HepG2 (cell line): ENCODE measurements at regions not wholly inside any gene's neighbourhood (a gene's known extent, or its start where the extent isn't known, plus 50 kb on each side); places are given as distances from the start of the nearest gene placed in this dataset.

Experiments used
- ATF3 ChIP-seq: sonication (generic); formaldehyde crosslinking; IDR thresholded peaks from 2 replicates; pipeline ENCODE4 v1.4.0; 2020; ENCODE audit warnings: missing genetic modification reagents
- POLR2A ChIP-seq, 2 experiments: IDR thresholded peaks; 2 replicates each; pipeline ENCODE4 v1.6.1; 2011; ENCODE audit warnings: low read depth in 2 of 2, low read length in 2 of 2, mild to moderate bottlenecking in 1 of 2, moderate library complexity in 1 of 2; ENCODE audit not compliant: insufficient read depth in 1 of 2
- SRSF9 ChIP-seq: fragments of 200-400 bp; formaldehyde crosslinking; IDR thresholded peaks from 2 replicates; pipeline ENCODE4 v1.6.1; 2018; ENCODE audit warnings: borderline replicate concordance, mild to moderate bottlenecking, low read depth, low read length; ENCODE audit not compliant: insufficient read depth, poor library complexity, severe bottlenecking
- STAT5B ChIP-seq: sonication (generic); formaldehyde crosslinking; IDR thresholded peaks from 2 replicates; pipeline ENCODE4 v1.4.0; 2020; ENCODE audit warnings: missing genetic modification reagents
- TCF12 ChIP-seq, 2 experiments: fragments of 450-650 bp in 1 of 2; sonication (generic) in 1 of 2; formaldehyde crosslinking in 1 of 2; IDR thresholded peaks; 2 replicates each; pipeline versions ENCODE4 v1.6.1 to v1.8.0; 2017 to 2022; ENCODE audit warnings: antibody characterized with exemption in 1 of 2, mild to moderate bottlenecking in 1 of 2, missing genetic modification reagents in 1 of 2, moderate library complexity in 1 of 2
- USF2 ChIP-seq, 2 experiments: sonication (generic) in 1 of 2; formaldehyde crosslinking in 1 of 2; IDR thresholded peaks; 2 replicates each; pipeline versions ENCODE4 v1.5.1 to v1.6.1; 2011 to 2020; ENCODE audit warnings: borderline replicate concordance in 1 of 2, low read depth in 1 of 2, low read length in 1 of 2, mild to moderate bottlenecking in 1 of 2, missing genetic modification reagents in 1 of 2, moderate library complexity in 1 of 2
- XBP1 ChIP-seq: sonication (generic); formaldehyde crosslinking; IDR thresholded peaks from 2 replicates; pipeline ENCODE4 v1.5.0; 2020; ENCODE audit warnings: missing genetic modification reagents
- ZBTB20 ChIP-seq: sonication (generic); formaldehyde crosslinking; IDR thresholded peaks from 2 replicates; pipeline ENCODE4 v1.8.1; 2023; ENCODE audit warnings: missing genetic modification reagents, low read depth, mild to moderate bottlenecking, borderline replicate concordance
- ZBTB3 ChIP-seq: sonication (generic); formaldehyde crosslinking; IDR thresholded peaks from 2 replicates; pipeline ENCODE4 v1.4.0; 2020; ENCODE audit warnings: low read depth, mild to moderate bottlenecking, moderate library complexity, missing genetic modification reagents, borderline replicate concordance
- ZFP36 ChIP-seq: fragments of 150-350 bp; IDR thresholded peaks from 2 replicates; pipeline ENCODE4 v1.6.1; 2018; ENCODE audit warnings: borderline replicate concordance, low read length, low read depth; ENCODE audit not compliant: partially characterized antibody
- TF ChIP-seq, protein P1 (sequence below): sonication (generic); formaldehyde crosslinking; IDR thresholded peaks from 2 replicates; pipeline ENCODE4 v1.5.0; 2020; ENCODE audit warnings: mild to moderate bottlenecking, missing genetic modification reagents, moderate library complexity

DNA sequence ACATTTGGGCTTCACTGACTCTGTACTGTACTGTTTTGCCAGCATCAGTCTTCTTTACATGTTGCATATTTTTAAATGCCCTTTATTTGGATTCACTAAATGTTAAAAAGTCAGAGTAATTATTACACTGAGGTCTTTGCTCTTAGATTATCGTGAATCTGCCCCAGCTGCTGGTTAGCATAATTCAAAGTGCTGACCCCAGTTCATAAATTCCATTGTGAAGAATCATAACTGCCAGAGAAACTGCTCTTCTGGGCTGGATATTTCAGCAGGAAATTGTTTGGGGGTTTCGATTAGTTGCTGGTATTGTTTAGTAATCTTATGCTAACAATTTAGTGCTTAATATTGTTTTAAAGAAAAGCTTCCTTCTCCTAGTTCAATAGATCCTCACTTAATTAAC is 682.1 kb upstream of the MAP3K7 start:
- TF ChIP-seq, protein P1, sequence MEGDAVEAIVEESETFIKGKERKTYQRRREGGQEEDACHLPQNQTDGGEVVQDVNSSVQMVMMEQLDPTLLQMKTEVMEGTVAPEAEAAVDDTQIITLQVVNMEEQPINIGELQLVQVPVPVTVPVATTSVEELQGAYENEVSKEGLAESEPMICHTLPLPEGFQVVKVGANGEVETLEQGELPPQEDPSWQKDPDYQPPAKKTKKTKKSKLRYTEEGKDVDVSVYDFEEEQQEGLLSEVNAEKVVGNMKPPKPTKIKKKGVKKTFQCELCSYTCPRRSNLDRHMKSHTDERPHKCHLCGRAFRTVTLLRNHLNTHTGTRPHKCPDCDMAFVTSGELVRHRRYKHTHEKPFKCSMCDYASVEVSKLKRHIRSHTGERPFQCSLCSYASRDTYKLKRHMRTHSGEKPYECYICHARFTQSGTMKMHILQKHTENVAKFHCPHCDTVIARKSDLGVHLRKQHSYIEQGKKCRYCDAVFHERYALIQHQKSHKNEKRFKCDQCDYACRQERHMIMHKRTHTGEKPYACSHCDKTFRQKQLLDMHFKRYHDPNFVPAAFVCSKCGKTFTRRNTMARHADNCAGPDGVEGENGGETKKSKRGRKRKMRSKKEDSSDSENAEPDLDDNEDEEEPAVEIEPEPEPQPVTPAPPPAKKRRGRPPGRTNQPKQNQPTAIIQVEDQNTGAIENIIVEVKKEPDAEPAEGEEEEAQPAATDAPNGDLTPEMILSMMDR (CRISPR knock-in tag), result no peak
- TF ChIP-seq TCF12 (IDR thresholded peaks at IDR 0.05) (no peak), TCF12 (CRISPR knock-in tag; IDR thresholded peaks at IDR 0.05) (no peak), XBP1 (CRISPR knock-in tag) (no peak), ZBTB20 (CRISPR knock-in tag) (no peak), ZFP36 (no peak), POLR2A (IDR thresholded peaks at IDR 0.05; ENCODE audit: insufficient read depth in 1 of 2, low read depth in 2 of 2, low read length in 2 of 2) (no peak), USF2 (IDR thresholded peaks at IDR 0.05; ENCODE audit: low read depth, low read length) (no peak), USF2 (CRISPR knock-in tag; IDR thresholded peaks at IDR 0.05; ENCODE audit: borderline replicate concordance) (no peak), ZBTB3 (CRISPR knock-in tag) (no peak), SRSF9 (no peak), STAT5B (CRISPR knock-in tag) (no peak), ATF3 (CRISPR knock-in tag) (no peak)
